HG03139 (cell line): ENCODE measurements at regions not wholly inside any gene's neighbourhood (a gene's known extent, or its start where the extent isn't known, plus 50 kb on each side); places are given as distances from the start of the nearest gene placed in this dataset.
"Not testable (repeated sequence)": the region's sequence is repeated elsewhere in the genome, so short reads cannot be mapped to it uniquely, and the experiment has no call there.

Experiments
- ATAC-seq: cut with Tn5 transposase; IDR thresholded peaks from one replicate; pipeline ENCODE4 v1.9.1; 2021; ENCODE audit not compliant: unreplicated experiment

DNA sequence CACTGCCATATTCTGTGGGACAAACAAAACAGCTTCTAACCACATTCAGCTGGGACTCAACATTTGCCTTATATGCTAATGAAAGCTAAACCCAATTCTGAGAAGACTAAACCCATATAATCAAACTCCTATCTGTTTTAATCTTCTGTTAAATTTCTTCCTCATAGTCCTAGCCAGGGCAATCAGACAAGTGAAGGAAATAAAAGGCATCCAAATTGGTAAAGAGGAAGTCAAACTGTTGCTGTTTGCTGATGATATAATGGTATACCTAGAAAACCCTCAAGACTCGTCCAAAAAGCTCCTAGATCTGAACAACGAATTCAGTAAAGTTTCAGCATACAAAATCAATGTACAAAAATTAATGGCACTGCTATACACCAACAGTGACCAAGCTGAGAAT lies 157.1 kb downstream of the PHLDA1 start:
- ATAC-seq: no peak

DNA sequence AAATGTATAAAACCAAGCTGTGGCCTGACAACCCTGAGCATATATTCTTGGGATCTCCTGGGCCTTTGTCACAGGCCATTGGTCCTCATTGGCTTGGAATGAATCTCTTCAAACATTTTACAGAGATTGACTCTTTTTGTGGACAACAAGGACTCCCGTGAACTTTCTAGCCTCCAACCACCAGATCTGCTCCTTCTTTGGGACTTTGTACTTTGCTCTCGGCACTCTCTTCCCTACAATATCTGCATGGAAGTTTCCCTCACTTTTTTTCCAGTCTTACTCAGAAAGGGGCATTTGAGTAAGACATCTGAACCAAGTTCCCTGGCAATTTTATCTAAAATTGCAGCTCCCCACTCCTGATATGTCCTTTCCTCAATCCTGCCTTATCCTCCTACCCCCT lies 158.8 kb downstream of the PHLDA1 start:
- no peak for ATAC-seq

DNA sequence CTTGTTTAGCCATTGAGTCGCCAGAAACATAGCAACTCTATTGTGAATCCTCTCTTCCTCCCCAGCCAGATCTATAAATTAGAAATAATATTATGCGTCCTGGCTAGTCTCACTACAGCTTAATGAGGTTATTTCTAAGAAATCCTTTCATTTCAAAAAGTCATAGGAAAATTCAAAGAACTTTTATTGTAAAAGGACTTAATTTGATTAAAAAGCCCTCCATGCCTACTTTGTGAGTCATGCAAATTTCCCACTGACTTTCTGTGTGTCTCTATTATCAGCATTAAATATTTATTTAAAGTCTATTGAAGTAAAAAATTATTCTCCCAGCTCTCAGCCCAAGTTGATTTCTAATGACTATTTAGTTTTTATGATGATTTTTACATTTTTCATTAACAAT lies 160.7 kb downstream of the PHLDA1 start:
- no peak for ATAC-seq

DNA sequence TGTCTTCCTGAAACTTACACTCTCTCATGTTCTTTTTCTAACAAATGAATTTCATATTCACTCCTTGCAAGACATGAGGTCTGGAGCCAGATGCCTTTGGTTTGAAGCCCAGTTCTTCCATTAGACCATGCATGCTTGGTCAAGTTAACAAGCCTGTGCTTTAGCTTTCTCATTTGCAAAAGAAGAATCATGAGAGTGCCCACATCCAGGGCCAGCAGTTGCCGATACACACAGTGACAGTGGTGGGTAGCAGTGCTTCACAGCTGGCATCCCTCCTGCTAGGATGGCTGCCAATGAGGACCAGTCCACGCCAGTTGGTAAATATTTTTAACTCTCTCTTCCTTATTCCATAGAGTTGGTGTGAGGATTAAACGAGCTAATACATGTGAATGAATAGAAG lies 163.1 kb downstream of the PHLDA1 start:
- ATAC-seq: no peak

DNA sequence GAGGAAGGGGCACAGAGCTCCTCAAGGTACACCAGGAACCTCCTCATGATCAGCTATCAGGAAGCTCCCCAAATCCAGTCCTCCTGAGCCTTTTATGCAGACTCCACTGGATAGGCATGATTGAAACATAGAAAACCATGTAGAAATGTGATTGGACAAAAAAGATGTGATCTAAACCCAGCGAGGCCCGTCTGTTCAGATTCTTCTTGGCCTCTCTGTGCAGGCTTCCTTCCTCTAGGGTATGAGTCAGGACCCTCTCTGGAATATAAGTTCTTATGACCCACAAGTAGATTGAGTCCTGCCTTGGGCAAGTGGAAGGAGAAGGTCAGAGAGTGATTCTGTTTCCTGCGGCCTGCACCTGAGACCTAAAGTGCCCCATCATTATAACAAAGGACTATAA lies 166.3 kb downstream of the PHLDA1 start:
- ATAC-seq: no peak

DNA sequence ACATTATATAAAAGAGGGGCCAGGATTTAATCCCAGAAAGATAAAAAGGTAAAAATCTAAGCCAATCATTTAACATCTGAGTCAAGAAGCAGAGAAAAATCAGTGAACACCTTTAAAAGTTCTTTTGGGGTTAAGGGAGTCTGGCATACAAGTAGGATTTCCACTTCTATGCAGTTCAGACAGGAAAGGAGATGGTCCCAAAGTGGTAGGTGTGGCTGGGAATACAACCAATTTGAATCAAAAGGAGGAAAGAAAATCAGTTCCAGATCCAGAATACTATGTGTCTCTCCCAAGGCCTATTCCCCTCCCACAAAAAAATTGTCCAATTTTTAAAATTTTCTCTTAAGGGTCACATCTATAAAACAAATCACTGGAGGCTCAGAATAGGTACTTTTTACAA lies 167.4 kb downstream of the PHLDA1 start:
- ATAC-seq: no peak

DNA sequence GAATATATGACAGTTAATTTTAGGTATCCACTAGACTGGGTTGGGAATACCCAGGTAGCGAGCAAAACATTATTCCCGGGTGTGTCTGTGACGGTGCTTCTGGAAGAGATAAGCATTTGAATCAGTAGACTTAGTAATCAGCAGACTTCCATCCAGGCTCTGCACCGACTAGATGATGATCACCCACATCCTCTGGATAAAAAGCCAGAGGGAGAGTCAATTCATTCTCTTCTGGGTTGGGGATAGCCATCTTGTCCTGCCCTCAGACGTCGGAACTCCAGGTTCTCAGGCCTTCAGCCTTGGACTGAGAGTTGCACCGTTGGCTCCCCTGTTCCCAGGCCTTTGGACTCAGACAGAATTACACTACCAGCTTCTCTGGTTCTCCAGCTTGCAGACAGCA lies 168.0 kb downstream of the PHLDA1 start:
- ATAC-seq: no peak

DNA sequence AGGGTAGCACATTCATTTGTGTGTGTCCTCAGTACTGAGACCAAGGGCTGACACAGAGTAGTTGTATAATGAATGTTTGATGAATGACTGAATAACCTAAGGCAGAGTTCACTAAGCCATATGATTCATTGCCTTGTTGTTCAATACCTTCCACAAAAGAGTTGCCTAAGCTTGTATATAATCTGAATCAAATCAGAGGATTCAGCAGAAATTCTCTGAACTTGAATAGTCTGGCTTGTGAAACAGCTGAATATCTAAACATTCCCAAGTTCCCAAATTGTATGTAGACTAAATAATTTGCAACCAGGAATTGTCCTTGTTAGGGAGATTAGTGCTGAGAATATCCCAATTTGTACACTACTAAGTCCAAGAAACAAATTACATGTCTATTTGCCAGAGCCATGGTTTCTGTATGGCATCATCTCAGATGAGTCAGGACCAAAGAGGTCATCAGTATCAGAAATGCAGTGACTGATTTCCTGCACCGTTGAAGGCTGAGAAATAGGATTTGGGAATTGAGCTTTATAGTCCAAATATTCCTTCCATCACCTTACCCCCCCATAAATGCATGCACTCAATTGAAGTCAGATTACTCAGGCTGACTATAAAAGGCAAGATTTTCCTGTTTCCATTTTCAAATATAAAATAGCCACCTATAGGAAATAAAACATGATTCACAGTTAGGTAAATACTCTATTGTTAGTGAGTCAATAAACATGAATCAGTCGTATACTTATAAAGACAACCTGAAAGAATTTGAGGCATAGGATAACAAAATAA lies 168.7 kb downstream of the PHLDA1 start:
- no peak for ATAC-seq

DNA sequence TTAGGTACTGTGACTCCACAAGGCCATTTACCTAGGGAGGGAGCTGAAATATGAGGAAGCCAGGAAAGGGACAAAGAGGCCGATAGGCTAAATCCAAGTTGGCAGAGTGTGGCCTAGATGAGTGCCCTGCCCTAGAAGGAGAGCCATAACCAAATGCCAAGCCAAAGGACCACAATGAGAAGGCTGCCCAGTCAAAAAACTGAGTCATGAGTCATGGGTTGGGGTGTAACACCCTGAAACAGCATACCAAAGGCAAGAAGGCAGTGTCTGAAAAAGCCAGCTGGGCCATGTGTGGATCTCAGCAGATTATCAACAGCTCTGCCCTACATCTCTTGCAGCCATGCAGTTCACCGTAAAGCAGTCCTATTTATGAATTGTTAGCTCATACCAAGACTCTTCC lies 171.7 kb downstream of the PHLDA1 start:
- no peak for ATAC-seq

DNA sequence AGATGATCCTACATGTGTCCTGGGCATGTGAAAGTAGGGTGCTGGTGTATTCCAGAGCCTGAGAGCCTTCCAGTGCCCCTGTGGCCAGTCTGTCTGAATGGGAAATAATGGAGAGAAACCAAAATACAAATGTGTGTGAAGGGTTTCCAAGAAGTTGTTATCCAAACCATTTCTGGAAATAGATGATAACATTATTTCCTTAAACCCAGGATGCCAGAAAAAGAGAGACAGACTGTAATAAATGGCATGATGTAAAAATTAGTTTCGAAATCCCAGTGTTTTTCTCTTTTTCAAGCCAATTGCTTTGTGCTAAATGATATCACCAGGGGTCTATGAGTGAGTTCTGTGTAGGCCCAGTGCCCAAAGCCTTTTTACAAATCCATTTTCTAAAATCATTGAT lies 175.3 kb downstream of the PHLDA1 start:
- no peak for ATAC-seq

DNA sequence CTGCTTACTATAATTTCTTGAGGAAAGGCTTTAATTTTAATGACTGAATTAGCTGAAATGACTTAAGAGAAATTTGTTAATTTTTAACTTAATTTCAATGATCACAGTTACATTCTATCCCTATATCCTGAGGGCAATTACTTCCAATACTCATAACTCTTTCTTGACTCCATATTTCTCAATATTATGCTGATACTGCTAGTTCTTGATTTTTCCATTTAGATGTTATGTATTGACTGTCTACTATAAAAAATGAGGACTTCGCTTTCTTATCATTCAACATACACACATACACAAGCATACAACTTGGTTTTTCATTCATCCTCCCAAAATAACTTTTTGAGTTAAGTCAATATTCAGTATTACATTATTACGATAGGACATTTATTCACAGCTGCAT lies 176.2 kb downstream of the PHLDA1 start:
- no peak for ATAC-seq

DNA sequence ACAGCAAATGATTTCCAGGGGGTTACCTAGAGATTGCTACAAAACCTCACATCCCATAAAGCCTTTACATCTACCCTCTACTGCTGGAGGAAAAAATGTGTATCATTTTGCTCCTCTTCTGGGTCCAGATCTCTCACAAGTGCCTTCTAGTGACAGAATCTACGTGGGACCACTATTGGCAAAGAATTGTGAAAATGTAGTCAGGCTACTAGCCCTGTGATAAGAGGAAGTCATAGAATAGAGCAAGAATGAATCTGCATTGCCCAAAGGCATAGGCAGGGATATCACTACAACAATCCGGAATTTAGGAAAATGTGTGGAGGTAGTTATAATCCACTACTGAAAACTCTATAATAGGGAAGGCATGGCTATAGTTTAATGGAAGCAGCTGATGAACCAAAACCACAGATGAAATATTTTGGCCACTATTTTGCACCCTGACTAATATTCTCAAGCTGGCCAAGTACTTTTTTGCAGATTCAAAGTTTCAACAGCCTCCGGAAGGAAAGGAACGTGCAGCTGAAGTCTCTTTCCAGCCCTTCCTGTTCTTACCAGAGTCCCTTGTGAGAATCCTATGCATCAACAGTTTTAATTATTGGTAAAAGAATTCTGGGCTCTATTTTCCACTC lies 176.8 kb downstream of the PHLDA1 start:
- ATAC-seq: no peak

DNA sequence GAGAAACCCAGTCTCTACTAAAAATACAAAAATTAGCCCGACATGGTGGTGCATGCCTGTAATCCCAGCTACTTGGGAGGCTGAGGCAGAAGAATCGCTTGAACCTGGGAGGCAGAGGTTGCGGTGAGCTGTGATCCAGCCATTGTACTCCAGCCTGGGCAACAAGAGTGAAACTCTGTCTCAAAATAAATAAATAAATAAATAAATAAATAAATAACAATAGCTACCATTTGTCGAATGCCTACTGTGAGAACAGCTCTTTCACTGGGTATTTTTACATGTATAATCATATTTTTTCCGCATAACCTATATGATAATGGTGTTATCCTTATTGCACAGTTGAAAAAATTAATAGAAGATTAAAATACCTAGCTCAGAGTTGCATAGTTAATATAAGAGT lies 177.4 kb downstream of the PHLDA1 start:
- not testable (repeated sequence) for ATAC-seq

DNA sequence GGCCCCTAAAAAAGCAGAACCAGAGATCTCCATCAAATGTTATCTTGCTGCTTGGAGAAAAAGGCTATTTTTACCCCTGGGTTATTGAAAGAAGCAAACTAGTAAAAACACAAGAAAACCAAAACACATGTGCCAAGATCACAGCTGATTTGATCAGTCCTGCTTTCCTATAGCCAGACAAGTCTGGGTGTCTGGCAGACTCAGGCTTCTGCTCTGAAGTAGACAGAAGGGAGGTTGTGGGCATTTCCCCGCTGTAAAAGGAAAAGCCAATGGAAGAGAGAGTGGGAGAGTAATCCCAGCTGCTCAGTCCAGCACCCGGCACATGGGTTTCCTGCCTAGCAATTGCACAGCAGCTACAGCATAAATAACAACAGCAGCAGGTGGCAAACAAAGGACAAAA lies 177.9 kb downstream of the PHLDA1 start:
- ATAC-seq: no peak

DNA sequence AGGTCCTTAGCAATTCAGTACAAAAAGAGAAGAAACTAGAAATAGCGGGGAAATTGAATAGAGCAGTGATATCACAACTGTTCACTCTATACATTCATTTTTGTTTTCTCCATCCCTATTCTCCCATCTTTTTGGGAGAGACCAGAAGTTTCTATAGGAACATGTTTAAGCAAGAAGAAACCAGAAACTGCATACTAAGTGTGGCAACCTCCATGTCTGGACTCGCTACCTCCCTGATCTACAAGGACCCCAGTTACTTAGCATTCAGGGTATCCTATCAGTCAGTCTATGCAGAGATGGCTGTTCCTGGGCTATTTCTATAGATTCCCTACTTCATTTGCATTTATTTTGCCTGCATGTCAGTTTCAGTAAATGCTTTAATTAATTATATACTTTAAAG lies 178.6 kb downstream of the PHLDA1 start:
- ATAC-seq: no peak

DNA sequence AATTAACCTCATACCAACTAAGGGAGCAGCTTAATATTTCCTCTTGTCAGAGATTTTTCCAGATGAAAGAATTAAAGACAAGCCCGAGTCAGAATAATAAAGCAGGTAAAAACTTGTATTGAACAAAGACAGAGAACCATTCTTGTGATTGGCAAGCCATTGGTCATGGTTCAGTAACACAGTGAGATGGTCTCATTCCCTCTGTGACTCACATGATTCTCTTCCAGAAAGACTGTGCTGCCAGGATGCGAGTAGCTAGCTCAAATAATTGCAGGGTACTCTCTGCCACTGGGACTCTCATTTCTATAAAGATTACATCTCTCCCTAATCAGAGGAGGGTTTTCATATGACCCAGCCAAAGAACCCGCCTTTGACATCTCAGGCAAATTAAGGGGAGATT lies 179.4 kb downstream of the PHLDA1 start:
- no peak for ATAC-seq

DNA sequence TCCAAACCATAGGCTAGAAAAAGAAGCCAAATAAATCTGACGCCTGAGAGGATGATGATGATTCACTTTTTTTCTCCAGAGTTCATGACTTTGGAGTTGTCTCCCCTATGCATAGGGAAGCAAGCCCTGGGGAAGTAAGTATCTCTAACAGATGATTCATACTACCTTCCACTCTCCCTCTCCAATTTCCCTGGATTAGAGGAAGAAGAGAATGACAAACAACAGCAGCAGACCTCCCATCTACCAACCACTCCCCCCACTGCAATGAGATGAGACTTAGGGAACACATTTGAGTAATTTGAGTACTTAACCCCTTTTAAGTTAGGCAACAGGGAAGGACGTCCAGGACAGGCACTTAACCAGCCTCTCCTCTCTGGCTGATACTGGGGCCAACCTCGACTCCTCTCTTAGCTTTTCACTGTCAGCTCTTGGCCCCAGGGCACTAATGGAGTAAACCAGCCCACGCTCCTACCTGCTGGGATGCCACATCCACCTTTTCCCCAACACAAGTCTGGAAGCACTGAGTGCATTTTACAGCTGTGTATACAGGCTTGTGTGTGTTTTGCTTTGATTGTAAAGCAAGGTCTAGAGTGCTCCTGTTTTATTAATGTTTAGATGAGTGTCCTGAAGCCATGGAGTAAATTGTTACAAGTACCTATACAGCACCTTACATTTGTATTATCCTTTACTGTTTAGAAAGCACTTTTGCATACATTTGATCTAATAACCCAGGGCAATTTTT lies 180.7 kb downstream of the PHLDA1 start:
- no peak for ATAC-seq

DNA sequence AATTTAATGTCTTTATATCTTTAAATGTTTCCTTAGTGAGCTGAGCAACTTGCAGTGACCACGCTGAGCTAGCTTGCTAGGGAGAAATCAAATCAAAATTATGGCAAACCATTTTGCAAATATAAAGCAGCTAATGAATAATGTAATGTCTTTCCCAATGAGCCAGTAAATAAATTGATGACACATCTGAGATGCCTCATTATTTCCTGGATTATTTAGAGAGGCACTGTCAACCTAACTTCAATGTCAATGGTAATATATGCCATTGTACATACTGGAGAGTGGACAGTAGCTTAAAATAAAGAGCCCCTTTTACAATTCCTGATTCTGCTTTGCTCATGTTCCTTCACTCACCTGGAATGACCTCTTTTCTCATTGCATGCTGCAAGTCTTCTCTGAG lies 182.6 kb downstream of the PHLDA1 start:
- ATAC-seq: no peak

DNA sequence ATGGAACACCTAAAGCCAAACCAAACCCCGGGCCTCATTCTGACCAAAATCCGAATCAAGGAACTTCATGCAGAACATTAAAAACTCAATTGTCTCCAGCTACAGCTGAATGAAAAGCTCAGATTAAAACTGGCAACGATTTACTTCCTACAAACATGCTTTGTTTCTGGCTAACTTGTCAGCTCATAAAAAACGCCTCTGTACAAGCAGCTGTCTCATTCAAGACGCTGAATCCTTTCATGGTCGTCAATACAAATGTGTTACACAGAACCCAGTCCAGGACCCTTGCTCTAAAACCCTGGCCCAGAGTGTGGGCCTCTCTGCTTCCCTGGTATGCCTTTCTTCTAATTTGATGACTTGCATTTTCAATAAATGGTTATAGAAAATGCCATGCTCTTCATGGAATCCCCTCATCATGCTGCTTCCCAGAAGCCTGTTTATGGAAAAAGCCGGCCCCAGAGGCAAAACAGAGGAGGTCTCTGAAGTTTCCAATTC lies 183.1 kb downstream of the PHLDA1 start:
- ATAC-seq: no peak

DNA sequence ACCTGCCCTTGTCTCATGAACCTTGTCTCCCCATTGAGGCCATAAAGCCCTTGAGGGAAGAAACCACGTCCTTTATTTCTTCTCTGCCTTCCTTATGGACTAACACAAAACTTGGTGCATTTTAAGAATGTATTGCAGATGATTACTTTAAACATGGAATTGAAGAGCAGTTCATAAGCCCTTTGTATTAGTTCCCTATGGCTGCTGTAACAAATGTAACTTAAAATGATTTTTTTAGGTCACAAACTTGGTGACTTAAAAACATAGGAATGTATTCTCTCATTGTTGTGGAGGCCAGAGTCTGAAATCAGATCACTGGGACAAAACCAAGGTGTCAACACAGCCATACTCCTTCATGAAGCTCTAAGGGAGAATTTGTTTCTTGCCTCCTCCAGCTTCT lies 185.5 kb downstream of the PHLDA1 start:
- ATAC-seq: no peak

DNA sequence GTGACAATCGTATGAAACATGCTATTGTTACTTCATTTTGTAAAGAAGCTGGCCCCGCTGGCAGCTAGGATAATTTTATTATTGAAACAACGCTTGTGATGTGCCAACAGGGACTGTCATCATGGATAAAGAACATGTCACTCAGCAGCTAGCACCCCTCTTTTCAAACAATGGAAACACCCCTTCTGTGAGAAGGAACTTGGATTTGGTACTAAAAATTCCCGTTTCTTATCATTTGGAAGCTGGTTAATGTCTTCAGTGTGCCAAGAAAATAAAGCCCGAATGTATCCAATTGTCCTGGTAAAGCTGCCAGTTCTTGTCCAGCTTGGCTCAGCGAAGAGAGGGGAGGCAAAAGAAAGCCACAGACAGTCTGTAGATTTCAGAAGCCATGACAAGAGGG lies 186.6 kb downstream of the PHLDA1 start:
- ATAC-seq: no peak
